ENCODE measurements at regions not wholly inside any gene's neighbourhood (a gene's known extent, or its start where the extent isn't known, plus 50 kb on each side); places are given as distances from the start of the nearest gene placed in this dataset.

- Mint-ChIP-seq H3K27me3 (peaks cover 31% of the 10 kb centered on the region), H3K27ac (no peak overlapping the region), H3K36me3 (no peaks in the 10 kb centered on the region), H3K9me3 (no peaks in the 10 kb centered on the region), H3K4me1 (no peaks in the 10 kb centered on the region), H3K4me3 (no peak overlapping the region)
These were observed 60.5 kb downstream of the NR2F2 start for GRCh38 chr15:96390986-96391385.

- Mint-ChIP-seq H3K4me1 (no peaks in the 10 kb centered on the region), H3K9me3 (no peaks in the 10 kb centered on the region), H3K4me3 (no peak overlapping the region), H3K27me3 (peaks cover 29% of the 10 kb centered on the region), H3K27ac (no peak overlapping the region), H3K36me3 (no peaks in the 10 kb centered on the region)
These were observed 62.1 kb downstream of the NR2F2 start for GRCh38 chr15:96392380-96393208.

DNA sequence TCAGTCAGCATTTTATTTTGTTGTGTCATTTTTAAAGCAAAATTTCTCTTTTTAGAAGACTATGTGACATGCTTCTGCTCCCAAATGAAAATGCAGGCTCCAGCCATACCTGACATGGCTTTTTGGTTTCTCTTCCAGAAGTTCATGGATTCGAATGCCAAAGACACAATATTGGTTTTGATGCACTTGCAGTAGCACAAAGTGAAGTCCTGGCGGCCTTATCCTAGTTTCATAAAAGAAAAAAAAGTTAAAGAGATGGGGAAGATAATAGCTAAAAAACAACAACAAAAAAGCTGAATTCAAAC, 62.7 kb downstream of the NR2F2 start:
- Mint-ChIP-seq H3K4me1 (no peaks in the 10 kb centered on the region), H3K4me3 (no peak overlapping the region), H3K27me3 (peaks cover 31% of the 10 kb centered on the region), H3K36me3 (no peaks in the 10 kb centered on the region), H3K27ac (no peak overlapping the region), H3K9me3 (no peaks in the 10 kb centered on the region)

GRCh38 chr15:96395687-96396086, 65.2 kb downstream of the NR2F2 start:
- Mint-ChIP-seq H3K4me1 (no peaks in the 10 kb centered on the region), H3K27ac (no peak overlapping the region), H3K4me3 (no peak overlapping the region), H3K9me3 (no peaks in the 10 kb centered on the region), H3K27me3 (peaks cover 31% of the 10 kb centered on the region), H3K36me3 (no peaks in the 10 kb centered on the region)

- Mint-ChIP-seq H3K27ac (no peak overlapping the region), H3K4me3 (no peak overlapping the region), H3K4me1 (no peaks in the 10 kb centered on the region), H3K36me3 (no peaks in the 10 kb centered on the region), H3K27me3 (peaks cover 24% of the 10 kb centered on the region), H3K9me3 (no peaks in the 10 kb centered on the region)
These were observed 68.3 kb downstream of the NR2F2 start for GRCh38 chr15:96398776-96399175.

DNA sequence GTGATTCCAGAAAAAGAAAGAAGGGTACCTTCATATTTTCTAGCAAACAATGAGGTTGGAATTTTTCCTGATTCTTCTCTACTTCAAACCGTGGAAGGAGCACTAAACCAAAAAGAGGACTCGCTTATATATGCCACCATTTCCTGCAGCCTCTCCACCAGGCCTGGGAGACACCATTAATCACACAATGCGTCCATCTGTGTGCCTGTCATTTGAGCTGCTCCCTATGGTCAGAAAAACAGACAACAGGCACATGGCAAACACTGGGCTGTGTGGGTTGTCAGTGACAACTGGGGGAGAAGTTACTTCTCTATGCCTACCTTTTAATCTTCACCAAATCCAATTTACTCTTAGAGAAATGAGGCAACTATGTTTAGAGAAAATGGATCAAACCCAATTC, 71.9 kb downstream of the NR2F2 start:
- H3K4me1 Mint-ChIP-seq = no peaks in the 10 kb centered on the region
- H3K27me3 Mint-ChIP-seq = peaks cover 33% of the 10 kb centered on the region
- no peak overlapping the region for H3K27ac Mint-ChIP-seq
- no peaks in the 10 kb centered on the region for H3K36me3 Mint-ChIP-seq
- H3K4me3 Mint-ChIP-seq = no peak overlapping the region
- H3K9me3 Mint-ChIP-seq = no peaks in the 10 kb centered on the region

DNA sequence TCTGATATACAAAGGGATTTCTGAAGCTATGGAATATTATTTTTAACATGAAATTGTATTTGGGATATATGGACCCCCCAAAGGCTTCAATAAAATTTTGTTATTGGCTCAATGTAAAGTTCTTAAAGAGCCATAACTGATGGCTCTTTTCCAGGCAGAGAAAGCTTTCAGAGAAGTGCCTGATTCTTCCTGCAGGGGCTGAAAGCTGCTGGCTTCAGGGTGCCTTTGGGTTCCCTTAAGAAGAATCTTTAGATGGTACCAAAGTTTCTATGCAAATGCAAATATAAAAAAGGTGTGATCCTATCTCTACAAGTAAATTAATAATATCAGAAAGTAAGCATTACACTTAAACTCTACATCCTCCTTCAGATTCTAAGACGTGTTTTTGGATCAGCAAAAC, 72.6 kb downstream of the NR2F2 start:
- Mint-ChIP-seq H3K9me3 (no peaks in the 10 kb centered on the region), H3K27ac (no peak overlapping the region), H3K36me3 (no peaks in the 10 kb centered on the region), H3K4me3 (no peak overlapping the region), H3K27me3 (peaks cover 35% of the 10 kb centered on the region), H3K4me1 (no peaks in the 10 kb centered on the region)

GRCh38 chr15:96403932-96404331, 73.4 kb downstream of the NR2F2 start:
- Mint-ChIP-seq H3K4me1 (peaks cover 1% of the 10 kb centered on the region), H3K9me3 (no peaks in the 10 kb centered on the region), H3K36me3 (no peaks in the 10 kb centered on the region), H3K27me3 (peaks cover 35% of the 10 kb centered on the region), H3K4me3 (no peak overlapping the region), H3K27ac (no peak overlapping the region)

- H3K4me1 Mint-ChIP-seq = peaks cover 7% of the 10 kb centered on the region
- H3K4me3 Mint-ChIP-seq = no peak overlapping the region
- no peaks in the 10 kb centered on the region for H3K36me3 Mint-ChIP-seq
- no peak overlapping the region for H3K27ac Mint-ChIP-seq
- no peaks in the 10 kb centered on the region for H3K9me3 Mint-ChIP-seq
- H3K27me3 Mint-ChIP-seq = peaks cover 38% of the 10 kb centered on the region
These were observed 74.1 kb downstream of the NR2F2 start for GRCh38 chr15:96404560-96404959.

DNA sequence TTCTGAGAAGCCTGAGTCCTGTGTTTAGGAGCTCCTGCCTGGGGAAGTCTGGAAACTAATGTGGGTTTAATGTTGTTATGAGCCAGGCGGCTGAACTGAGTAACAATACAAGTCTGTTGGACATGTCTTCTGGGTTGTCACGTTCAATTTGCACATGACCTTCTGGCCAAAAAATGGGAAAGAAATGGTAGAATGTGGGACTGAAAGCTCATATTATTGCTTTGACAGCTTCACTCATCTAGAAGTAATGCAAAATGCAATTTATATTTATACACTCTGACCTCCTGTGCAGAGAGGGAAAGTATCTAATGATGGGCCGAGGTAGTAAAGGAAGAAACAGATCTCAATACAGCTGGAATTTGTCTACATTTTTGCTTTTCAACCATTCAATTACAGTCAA, 75.8 kb downstream of the NR2F2 start:
- peaks cover 7% of the 10 kb centered on the region for H3K4me1 Mint-ChIP-seq
- H3K27me3 Mint-ChIP-seq = peaks cover 41% of the 10 kb centered on the region
- H3K4me3 Mint-ChIP-seq = no peak overlapping the region
- H3K27ac Mint-ChIP-seq = no peak overlapping the region
- H3K36me3 Mint-ChIP-seq = no peaks in the 10 kb centered on the region
- no peaks in the 10 kb centered on the region for H3K9me3 Mint-ChIP-seq

- H3K4me3 Mint-ChIP-seq = no peak overlapping the region
- no peaks in the 10 kb centered on the region for H3K36me3 Mint-ChIP-seq
- H3K27ac Mint-ChIP-seq = no peak overlapping the region
- peaks cover 7% of the 10 kb centered on the region for H3K4me1 Mint-ChIP-seq
- H3K9me3 Mint-ChIP-seq = no peaks in the 10 kb centered on the region
- H3K27me3 Mint-ChIP-seq = peaks cover 45% of the 10 kb centered on the region
These were observed 76.2 kb downstream of the NR2F2 start for GRCh38 chr15:96406701-96407100.

- Mint-ChIP-seq H3K36me3 (no peaks in the 10 kb centered on the region), H3K4me1 (peaks cover 7% of the 10 kb centered on the region), H3K4me3 (no peak overlapping the region), H3K27ac (no peak overlapping the region), H3K9me3 (no peaks in the 10 kb centered on the region), H3K27me3 (peaks cover 48% of the 10 kb centered on the region)
These were observed 77.0 kb downstream of the NR2F2 start for GRCh38 chr15:96407482-96407881.

- Mint-ChIP-seq H3K4me3 (no peak overlapping the region), H3K36me3 (no peaks in the 10 kb centered on the region), H3K27me3 (peaks cover 55% of the 10 kb centered on the region), H3K4me1 (peaks cover 7% of the 10 kb centered on the region), H3K27ac (no peak overlapping the region), H3K9me3 (no peaks in the 10 kb centered on the region)
These were observed 78.2 kb downstream of the NR2F2 start for GRCh38 chr15:96408591-96409183.

GRCh38 chr15:96409215-96410138, 79.0 kb downstream of the NR2F2 start:
- Mint-ChIP-seq H3K4me3 (no peak overlapping the region), H3K27me3 (peaks cover 58% of the 10 kb centered on the region)

DNA sequence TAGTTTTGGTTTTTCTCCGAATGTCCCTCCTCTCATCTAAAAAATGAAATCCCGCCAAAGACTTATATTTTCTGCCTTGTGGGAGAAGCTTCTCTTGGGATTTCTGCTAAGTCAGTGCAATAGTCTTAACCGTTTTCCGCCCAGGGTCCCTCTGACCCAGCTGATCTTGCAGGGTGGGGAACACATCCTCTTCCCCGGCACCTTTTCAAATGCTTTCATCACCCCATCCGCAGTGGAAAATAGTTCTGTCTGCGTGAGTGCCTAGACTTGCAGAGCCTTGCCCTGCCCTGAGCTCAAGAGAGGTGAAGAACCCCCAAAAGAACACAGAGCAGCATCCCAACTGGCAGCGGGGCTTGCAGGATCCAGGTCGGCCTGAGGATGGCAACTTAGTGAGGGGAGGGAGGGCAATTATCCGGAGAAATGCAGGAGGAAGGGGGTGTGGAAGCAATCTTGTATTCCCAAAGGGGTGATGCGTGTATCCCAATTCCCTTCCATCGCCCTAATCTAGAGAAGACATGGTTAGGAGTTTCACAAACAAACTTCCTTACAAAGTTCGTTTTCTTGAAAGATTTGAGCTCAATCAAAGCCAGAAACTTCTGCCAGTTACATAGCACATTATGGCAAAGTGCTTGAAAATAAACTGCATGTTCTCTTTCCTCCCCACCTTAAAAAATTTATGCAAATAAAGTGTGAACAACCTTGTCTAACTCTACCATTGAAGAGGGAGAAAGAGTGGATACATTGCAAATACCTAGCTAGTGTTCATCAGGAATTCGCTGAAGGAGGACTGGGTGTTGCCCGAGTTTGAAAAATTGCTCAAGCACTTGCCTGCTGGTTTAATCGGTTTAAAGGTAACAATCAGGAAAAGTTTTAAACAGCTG, 79.9 kb downstream of the NR2F2 start:
- Mint-ChIP-seq H3K9me3 (no peaks in the 10 kb centered on the region), H3K27me3 (peaks cover 66% of the 10 kb centered on the region), H3K4me1 (peaks cover 7% of the 10 kb centered on the region), H3K27ac (no peak overlapping the region), H3K4me3 (no peak overlapping the region), H3K36me3 (no peaks in the 10 kb centered on the region)

More at GRCh38 chr15:96409215-96410138, 79.0 kb downstream of the NR2F2 start:
- Mint-ChIP-seq H3K27ac (no peak overlapping the region), H3K36me3 (no peaks in the 10 kb centered on the region), H3K4me1 (peaks cover 7% of the 10 kb centered on the region), H3K9me3 (no peaks in the 10 kb centered on the region)

Measured in activated naive CD4-positive, alpha-beta T cell treated with anti-CD3 and anti-CD28 coated beads, Interleukin-2, amount 50 U/mL, for 24 hours (primary cell).